ENCODE measurements at regions not wholly inside any gene's neighbourhood (a gene's known extent, or its start where the extent isn't known, plus 50 kb on each side); places are given as distances from the start of the nearest gene placed in this dataset.

DNA sequence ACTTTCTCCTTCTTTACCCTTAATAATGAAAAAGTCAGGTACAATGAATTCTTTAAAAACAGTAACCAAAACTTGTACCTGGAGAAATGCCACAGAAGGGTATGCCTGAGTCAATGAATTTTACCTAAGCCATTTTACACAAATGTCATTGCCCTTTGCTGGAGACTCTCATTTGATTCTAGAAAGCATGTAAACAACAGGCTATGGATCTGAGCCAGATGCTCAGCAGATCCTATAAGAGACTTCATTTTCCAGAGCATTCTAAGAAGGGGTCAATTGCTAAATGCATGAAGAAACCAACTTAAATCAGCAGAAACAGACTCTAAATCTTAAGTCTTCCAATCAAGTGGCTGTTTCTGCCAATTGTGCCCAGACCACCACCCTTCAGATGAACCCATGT, 83.8 kb upstream of the GALNT15 start:
- TF ChIP-seq, protein P1, sequence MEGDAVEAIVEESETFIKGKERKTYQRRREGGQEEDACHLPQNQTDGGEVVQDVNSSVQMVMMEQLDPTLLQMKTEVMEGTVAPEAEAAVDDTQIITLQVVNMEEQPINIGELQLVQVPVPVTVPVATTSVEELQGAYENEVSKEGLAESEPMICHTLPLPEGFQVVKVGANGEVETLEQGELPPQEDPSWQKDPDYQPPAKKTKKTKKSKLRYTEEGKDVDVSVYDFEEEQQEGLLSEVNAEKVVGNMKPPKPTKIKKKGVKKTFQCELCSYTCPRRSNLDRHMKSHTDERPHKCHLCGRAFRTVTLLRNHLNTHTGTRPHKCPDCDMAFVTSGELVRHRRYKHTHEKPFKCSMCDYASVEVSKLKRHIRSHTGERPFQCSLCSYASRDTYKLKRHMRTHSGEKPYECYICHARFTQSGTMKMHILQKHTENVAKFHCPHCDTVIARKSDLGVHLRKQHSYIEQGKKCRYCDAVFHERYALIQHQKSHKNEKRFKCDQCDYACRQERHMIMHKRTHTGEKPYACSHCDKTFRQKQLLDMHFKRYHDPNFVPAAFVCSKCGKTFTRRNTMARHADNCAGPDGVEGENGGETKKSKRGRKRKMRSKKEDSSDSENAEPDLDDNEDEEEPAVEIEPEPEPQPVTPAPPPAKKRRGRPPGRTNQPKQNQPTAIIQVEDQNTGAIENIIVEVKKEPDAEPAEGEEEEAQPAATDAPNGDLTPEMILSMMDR (IDR thresholded peaks at IDR 0.05), result no peak
- TF ChIP-seq EZH2 (IDR thresholded peaks at IDR 0.05; ENCODE audit: borderline replicate concordance, insufficient read depth, low read depth, low read length, poor library complexity, severe bottlenecking), result no peak
